HepG2 (cell line): ENCODE measurements at regions not wholly inside any gene's neighbourhood (a gene's known extent, or its start where the extent isn't known, plus 50 kb on each side); places are given as distances from the start of the nearest gene placed in this dataset.
A peak's percentile ranks its signal among the peaks of the same experiment; 100 is the strongest.

Experiments used
- CCAR2 ChIP-seq: fragments of 200-400 bp; formaldehyde crosslinking; optimal IDR thresholded peaks from 2 replicates; pipeline ENCODE3; 2018; ENCODE audit warnings: low read depth, mild to moderate bottlenecking, low read length, moderate library complexity
- KAT7 ChIP-seq: IDR thresholded peaks from 2 replicates; pipeline ENCODE4 v1.6.1; 2018; ENCODE audit warnings: borderline replicate concordance, missing compliant biosample characterization
- KLF9 ChIP-seq: IDR thresholded peaks from 2 replicates; pipeline ENCODE4 v1.6.1; 2016; ENCODE audit warnings: low read depth
- NFIC ChIP-seq: IDR thresholded peaks from 2 replicates; pipeline ENCODE4 v1.6.1; 2012; ENCODE audit warnings: mild to moderate bottlenecking, low read length, inconsistent platforms
- NR2F6 ChIP-seq, 2 experiments: IDR thresholded peaks; 2 replicates each; pipeline ENCODE4 v1.6.1; 2016; ENCODE audit warnings: antibody characterized with exemption in 1 of 2, mild to moderate bottlenecking in 1 of 2
- ZNF337 ChIP-seq: sonication (generic); formaldehyde crosslinking; IDR thresholded peaks from 2 replicates; pipeline ENCODE4 v1.5.1; 2020; ENCODE audit warnings: missing genetic modification reagents, low read depth, mild to moderate bottlenecking, borderline replicate concordance
- ZNF33A ChIP-seq: sonication (generic); formaldehyde crosslinking; IDR thresholded peaks from 2 replicates; pipeline ENCODE4 v1.5.1; 2020; ENCODE audit warnings: missing genetic modification reagents, mild to moderate bottlenecking, moderate library complexity, borderline replicate concordance
- ZNF7 ChIP-seq: IDR thresholded peaks from 2 replicates; pipeline ENCODE4 v1.6.1; 2016; ENCODE audit warnings: missing biosample characterization, missing genetic modification reagents
- ZSCAN29 ChIP-seq: sonication (generic); formaldehyde crosslinking; conservative IDR thresholded peaks from 2 replicates; pipeline ENCODE4 v1.4.0; 2020; ENCODE audit warnings: mild to moderate bottlenecking, missing genetic modification reagents
- TF ChIP-seq, protein P1 (sequence below): sonication (generic); formaldehyde crosslinking; IDR thresholded peaks from 2 replicates; pipeline ENCODE4 v1.8.1; 2022; ENCODE audit warnings: low read depth, mild to moderate bottlenecking, missing genetic modification reagents
- TF ChIP-seq, protein P2 (sequence below): sonication (generic); formaldehyde crosslinking; IDR thresholded peaks from 2 replicates; pipeline ENCODE4 v1.4.0; 2020; ENCODE audit warnings: missing genetic modification reagents
- TF ChIP-seq, protein P3 (sequence below): IDR thresholded peaks from 2 replicates; pipeline ENCODE4 v1.6.1; 2016; ENCODE audit warnings: low read depth, missing genetic modification reagents, missing compliant biosample characterization
- TF ChIP-seq, protein P4 (sequence below): sonication (generic); formaldehyde crosslinking; IDR thresholded peaks from 2 replicates; pipeline ENCODE4 v1.4.0; 2020; ENCODE audit warnings: mild to moderate bottlenecking, missing genetic modification reagents
- TF ChIP-seq, protein P5 (sequence below): conservative IDR thresholded peaks from 2 replicates; pipeline ENCODE4 v1.6.1; 2018; ENCODE audit warnings: missing genetic modification reagents

DNA sequence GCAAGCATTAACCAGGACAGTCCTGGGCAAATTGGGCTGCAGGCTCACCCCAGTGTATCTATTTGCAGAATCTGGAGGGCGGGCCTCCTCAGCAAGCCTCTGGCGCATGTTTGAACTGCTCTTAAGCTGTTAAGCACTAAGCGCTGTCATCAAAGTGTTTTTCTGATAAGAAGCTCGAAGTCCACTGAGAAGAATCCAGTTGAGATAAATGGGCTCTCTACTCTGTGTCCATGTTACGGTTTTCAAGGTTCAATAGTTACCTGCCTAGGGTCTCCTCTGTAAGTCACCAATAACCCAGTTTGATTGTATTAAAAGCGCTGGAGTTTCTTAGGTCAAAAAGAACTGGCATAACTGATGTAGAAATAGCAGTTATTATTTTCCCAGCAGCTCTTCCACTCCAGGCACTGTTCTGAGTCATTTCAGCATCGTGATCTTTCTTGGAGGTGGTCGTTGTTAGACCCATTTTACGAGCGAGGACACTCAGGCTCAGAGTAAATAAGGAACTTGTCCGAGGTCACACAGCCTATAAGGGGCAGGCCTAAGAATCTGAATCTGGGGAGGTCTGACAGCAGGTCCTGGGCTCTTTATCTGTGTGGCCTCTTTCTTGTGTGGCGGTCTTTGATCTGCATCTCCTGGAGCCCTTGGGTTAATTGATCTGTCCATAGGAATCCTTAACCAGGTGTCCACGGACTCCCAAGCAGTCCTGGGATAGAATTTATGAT lies 207.4 kb upstream of the ZNF217 start (continued):
- TF ChIP-seq, protein P1, sequence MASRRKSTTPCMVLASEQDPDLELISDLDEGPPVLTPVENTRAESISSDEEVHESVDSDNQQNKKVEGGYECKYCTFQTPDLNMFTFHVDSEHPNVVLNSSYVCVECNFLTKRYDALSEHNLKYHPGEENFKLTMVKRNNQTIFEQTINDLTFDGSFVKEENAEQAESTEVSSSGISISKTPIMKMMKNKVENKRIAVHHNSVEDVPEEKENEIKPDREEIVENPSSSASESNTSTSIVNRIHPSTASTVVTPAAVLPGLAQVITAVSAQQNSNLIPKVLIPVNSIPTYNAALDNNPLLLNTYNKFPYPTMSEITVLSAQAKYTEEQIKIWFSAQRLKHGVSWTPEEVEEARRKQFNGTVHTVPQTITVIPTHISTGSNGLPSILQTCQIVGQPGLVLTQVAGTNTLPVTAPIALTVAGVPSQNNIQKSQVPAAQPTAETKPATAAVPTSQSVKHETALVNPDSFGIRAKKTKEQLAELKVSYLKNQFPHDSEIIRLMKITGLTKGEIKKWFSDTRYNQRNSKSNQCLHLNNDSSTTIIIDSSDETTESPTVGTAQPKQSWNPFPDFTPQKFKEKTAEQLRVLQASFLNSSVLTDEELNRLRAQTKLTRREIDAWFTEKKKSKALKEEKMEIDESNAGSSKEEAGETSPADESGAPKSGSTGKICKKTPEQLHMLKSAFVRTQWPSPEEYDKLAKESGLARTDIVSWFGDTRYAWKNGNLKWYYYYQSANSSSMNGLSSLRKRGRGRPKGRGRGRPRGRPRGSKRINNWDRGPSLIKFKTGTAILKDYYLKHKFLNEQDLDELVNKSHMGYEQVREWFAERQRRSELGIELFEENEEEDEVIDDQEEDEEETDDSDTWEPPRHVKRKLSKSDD (CRISPR knock-in tag) = peak; percentile 87
- TF ChIP-seq KAT7 (CRISPR knock-in tag) = peak; percentile 91
- TF ChIP-seq NFIC = peak; percentile 95
- peak; percentile 35; the same call in 1 of the 2 replicates for TF ChIP-seq ZNF337
- TF ChIP-seq ZNF33A (CRISPR knock-in tag) = no peak
- TF ChIP-seq CCAR2 = peak; percentile 95
- no peak for TF ChIP-seq ZNF7
- TF ChIP-seq, protein P2, sequence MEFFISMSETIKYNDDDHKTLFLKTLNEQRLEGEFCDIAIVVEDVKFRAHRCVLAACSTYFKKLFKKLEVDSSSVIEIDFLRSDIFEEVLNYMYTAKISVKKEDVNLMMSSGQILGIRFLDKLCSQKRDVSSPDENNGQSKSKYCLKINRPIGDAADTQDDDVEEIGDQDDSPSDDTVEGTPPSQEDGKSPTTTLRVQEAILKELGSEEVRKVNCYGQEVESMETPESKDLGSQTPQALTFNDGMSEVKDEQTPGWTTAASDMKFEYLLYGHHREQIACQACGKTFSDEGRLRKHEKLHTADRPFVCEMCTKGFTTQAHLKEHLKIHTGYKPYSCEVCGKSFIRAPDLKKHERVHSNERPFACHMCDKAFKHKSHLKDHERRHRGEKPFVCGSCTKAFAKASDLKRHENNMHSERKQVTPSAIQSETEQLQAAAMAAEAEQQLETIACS (CRISPR knock-in tag) = no peak
- TF ChIP-seq NR2F6 (IDR thresholded peaks at IDR 0.05) = peak; percentile 80
- peak; percentile 85 for TF ChIP-seq NR2F6 (CRISPR knock-in tag; IDR thresholded peaks at IDR 0.05)
- TF ChIP-seq KLF9 = no peak
- TF ChIP-seq, protein P3, sequence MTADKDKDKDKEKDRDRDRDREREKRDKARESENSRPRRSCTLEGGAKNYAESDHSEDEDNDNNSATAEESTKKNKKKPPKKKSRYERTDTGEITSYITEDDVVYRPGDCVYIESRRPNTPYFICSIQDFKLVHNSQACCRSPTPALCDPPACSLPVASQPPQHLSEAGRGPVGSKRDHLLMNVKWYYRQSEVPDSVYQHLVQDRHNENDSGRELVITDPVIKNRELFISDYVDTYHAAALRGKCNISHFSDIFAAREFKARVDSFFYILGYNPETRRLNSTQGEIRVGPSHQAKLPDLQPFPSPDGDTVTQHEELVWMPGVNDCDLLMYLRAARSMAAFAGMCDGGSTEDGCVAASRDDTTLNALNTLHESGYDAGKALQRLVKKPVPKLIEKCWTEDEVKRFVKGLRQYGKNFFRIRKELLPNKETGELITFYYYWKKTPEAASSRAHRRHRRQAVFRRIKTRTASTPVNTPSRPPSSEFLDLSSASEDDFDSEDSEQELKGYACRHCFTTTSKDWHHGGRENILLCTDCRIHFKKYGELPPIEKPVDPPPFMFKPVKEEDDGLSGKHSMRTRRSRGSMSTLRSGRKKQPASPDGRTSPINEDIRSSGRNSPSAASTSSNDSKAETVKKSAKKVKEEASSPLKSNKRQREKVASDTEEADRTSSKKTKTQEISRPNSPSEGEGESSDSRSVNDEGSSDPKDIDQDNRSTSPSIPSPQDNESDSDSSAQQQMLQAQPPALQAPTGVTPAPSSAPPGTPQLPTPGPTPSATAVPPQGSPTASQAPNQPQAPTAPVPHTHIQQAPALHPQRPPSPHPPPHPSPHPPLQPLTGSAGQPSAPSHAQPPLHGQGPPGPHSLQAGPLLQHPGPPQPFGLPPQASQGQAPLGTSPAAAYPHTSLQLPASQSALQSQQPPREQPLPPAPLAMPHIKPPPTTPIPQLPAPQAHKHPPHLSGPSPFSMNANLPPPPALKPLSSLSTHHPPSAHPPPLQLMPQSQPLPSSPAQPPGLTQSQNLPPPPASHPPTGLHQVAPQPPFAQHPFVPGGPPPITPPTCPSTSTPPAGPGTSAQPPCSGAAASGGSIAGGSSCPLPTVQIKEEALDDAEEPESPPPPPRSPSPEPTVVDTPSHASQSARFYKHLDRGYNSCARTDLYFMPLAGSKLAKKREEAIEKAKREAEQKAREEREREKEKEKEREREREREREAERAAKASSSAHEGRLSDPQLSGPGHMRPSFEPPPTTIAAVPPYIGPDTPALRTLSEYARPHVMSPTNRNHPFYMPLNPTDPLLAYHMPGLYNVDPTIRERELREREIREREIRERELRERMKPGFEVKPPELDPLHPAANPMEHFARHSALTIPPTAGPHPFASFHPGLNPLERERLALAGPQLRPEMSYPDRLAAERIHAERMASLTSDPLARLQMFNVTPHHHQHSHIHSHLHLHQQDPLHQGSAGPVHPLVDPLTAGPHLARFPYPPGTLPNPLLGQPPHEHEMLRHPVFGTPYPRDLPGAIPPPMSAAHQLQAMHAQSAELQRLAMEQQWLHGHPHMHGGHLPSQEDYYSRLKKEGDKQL (CRISPR knock-in tag) = peak; percentile 96
- TF ChIP-seq, protein P4, sequence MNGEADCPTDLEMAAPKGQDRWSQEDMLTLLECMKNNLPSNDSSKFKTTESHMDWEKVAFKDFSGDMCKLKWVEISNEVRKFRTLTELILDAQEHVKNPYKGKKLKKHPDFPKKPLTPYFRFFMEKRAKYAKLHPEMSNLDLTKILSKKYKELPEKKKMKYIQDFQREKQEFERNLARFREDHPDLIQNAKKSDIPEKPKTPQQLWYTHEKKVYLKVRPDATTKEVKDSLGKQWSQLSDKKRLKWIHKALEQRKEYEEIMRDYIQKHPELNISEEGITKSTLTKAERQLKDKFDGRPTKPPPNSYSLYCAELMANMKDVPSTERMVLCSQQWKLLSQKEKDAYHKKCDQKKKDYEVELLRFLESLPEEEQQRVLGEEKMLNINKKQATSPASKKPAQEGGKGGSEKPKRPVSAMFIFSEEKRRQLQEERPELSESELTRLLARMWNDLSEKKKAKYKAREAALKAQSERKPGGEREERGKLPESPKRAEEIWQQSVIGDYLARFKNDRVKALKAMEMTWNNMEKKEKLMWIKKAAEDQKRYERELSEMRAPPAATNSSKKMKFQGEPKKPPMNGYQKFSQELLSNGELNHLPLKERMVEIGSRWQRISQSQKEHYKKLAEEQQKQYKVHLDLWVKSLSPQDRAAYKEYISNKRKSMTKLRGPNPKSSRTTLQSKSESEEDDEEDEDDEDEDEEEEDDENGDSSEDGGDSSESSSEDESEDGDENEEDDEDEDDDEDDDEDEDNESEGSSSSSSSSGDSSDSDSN = peak; percentile 41; the same call in 1 of the 2 replicates
- peak; percentile 82 for TF ChIP-seq ZSCAN29 (CRISPR knock-in tag)
- TF ChIP-seq, protein P5, sequence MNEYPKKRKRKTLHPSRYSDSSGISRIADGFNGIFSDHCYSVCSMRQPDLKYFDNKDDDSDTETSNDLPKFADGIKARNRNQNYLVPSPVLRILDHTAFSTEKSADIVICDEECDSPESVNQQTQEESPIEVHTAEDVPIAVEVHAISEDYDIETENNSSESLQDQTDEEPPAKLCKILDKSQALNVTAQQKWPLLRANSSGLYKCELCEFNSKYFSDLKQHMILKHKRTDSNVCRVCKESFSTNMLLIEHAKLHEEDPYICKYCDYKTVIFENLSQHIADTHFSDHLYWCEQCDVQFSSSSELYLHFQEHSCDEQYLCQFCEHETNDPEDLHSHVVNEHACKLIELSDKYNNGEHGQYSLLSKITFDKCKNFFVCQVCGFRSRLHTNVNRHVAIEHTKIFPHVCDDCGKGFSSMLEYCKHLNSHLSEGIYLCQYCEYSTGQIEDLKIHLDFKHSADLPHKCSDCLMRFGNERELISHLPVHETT (CRISPR knock-in tag) = no peak
